Activated T-cell treated with anti-CD3 and anti-CD28 coated beads for 24 hours (primary cell): ENCODE measurements at regions not wholly inside any gene's neighbourhood (a gene's known extent, or its start where the extent isn't known, plus 50 kb on each side); places are given as distances from the start of the nearest gene placed in this dataset.
"Not testable (repeated sequence)": the region's sequence is repeated elsewhere in the genome, so short reads cannot be mapped to it uniquely, and the experiment has no call there.

ENCODE experiments used
- DNase-seq: peaks from one replicate; pipeline ENCODE4 v3.0.0-alpha.2; 2020; ENCODE audit warnings: low read depth

DNA sequence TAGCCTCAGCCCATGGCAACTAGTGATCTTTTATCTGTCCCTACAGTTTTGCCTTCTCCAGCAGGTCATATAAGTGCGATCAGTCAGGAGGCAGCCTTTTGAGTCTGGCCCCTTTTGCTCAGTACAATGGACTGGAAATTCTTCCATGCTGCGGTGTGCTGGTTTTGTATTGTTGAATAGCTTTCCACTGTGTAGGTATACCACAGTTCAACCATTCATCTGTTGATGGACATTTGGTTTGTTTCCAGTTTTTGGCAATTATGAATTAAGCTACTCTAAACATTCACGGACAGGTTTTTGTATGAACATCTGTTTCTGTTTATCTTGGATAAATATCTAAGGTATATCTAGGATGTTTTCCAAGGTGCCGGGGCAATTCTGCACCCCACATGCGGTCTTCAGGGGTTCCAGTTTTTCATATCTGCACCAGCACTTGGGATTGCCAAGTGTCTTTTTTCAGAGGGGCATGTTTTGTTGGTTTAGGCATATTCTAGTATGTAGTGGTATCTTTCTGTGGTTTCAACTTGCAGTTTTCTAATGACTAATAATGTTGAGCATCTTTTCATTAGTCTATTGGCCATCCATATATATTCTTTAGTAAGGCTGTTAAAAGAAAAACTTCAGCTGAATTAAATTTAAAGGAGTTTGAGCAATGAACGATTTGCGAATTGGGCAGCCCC lies 141.0 kb downstream of the TFAP2C start:
- DNase-seq, result no peak

DNA sequence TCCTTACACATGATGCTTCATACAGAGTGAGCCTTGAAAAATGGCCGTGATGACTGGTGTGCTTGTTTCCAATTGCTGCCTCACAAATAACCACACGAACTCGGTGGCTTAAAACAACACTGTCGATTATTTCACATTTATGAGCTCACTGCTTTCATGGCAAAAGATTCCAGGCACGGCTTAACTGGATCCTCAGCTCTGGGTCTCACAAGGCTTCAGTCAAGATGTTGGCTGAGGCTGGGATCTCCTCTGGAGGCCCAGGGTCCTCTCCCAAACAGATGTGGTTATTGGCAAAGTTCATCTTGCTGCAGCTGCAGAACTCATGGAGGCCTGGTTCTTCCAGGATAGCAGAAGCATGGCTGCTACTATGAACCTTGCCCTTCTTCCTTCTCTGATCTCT lies 144.6 kb downstream of the TFAP2C start:
- DNase-seq, result no peak

DNA sequence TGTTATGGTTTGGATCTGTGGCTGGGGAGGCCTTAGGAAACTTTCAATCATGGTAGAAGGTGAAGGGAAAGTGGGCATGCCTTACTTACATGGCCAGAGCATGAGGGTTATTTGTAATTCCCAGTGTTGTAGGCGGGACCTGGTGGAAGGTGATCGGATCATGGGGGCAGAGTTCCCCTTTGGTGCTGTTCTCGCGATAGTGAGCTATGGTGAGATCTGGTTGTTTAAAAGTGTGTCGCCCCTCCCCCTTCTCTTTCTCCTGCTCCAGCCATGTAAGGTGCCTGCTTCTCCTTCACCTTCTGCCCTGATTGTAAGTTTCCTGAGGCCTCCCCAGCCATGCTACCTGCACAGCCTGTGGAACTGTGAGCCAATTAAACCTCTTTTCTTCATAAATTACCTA lies 145.8 kb downstream of the TFAP2C start:
- DNase-seq, result no peak

DNA sequence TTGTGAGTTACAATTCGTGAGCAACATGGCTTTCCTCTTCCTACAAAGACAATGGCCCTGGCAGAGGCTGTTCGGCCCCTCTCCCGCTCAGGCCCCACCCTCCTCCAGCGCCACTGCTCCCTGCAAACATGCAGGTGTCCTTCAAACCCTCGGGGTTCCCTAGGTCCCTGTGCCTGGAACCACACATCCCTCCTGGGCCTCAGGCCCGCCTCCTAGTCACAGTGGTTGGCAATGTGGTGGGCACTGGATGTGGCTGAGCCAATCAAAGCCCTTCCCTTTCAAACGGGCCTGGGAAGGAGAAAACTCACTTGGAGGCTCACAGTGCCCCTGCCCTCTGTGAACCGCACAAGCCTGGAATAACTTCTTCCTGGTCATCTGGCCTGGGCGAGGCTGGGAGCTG lies 147.2 kb downstream of the TFAP2C start:
- DNase-seq, result no peak

DNA sequence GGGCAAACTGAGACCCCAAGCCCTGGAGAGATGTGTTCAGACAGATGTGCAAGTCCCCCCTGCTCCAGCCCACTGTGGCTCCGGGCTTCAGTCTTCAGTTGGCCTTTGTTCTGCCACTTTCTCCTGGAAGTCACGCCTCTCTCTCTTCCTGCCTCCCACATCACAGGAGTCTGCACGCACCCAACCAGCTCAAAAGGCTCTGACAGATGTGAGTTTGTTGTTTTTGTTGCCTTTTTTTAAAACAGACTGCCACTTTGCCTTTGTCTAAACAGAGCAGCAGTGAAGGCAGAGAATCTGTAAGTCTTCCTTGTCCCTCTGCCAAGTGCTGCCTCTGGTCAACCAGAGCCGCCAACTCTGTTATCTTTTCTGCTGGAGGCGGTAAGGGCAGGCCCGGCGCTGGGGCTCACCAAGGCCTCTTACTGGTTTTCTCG lies 149.7 kb downstream of the TFAP2C start:
- DNase-seq, result no peak

DNA sequence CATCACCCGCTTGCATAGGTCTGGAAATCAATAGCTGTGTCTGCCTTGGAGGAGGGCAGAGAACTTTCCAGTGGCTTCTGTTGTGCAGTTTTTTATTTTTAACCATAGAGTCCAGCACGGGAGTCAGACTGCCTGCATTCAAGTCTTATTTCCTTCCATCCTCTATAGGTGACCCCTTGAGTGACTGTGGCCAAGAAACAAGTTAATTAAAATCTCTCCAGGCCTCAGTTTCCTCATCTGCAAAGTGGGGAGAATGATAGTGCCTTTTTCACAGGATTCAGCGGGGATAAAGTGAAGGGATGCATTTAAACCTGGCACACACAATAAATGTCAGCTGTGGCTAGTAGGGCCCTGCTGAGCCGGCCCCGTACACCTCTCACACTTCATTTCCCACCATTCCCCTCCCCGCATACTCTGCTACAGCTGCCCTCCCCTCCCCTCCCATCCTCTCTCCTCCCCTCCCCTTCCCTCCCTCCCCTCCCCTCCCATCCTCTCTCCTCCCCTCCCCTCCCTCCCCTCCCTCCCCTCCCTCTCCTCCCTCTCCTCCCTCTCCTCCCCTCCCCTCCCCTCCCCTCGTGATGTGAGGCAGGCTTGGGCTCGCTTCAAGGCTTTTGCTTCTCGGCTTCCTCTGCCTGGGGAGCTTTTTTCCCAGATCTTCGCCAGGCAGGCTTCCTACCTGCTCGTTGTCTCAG lies 150.5 kb downstream of the TFAP2C start:
- no peak for DNase-seq

DNA sequence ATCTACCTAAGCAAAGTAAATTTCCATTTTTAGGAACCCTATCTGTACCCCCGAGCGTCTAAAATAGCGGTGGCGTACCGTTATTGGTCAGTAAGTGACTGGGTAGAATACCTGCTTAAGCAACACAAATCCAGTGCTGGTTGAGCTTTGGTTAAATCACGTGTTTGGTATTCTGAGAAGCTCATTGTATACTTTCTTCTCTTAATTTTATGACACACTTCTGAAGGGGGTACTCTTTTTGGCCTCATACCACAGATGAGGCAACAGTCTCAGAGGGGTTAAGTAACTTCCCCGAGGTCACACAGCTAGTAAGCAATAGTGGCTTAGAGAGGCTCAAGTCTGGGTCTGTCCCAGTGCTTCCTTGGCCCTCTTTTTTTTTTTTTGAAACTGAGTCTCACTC lies 151.2 kb downstream of the TFAP2C start:
- no peak for DNase-seq

DNA sequence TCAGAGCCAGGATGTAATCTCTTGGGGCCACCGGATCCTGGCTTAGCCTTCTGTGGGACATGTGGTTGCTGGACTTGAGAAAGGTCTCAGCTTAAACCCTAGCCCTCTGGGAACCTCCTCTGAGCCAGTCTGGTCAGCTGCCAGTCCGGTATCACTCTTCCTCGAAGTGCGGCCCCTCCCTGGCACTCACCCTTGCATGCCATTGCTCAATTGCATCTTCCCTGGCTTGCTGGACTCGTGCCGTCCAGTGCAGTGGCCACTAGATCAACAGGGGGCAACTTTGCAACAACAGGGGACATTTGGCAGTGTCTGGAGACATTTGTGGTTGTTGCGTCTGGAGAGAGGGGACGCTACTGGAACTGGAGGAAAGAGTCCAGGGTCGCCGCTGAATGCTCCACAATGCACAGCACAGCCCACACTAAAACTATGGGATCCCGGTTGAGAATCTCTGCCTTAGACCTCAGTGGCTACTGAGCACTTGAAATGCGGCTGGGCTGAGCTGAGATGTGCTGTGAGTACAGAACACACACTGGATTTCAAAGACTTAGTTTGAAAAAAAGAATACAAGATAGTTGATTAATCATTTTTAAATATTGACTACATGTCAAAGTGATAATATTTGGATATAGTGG lies 152.1 kb downstream of the TFAP2C start:
- no peak for DNase-seq

DNA sequence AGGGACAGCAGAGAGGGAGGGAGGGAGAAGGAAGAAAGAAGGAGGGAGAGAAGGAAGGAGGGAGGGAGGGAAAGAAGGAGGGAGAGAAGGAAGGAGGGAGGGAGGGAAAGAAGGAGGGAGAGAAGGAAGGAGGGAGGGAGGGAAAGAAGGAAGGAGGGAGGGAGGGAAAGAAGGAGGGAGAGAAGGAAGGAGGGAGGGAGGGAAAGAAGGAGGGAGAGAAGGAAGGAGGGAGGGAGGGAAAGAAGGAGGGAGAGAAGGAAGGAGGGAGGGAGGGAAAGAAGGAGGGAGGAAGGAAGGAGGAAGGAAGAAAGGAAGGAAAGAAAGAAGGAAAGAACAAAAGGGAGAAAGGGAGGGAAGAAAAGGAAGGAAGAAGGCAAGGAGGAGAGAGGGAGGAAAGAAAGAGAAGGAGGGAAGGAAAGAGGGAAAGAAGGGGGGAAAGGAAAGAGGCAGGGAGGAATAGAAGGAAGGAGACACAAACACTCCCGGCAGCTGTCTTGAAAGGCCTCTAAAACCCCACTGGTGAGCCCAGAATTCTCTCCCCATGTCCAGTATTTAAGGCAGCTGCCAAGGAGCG lies 153.0 kb downstream of the TFAP2C start:
- not testable (repeated sequence) for DNase-seq

DNA sequence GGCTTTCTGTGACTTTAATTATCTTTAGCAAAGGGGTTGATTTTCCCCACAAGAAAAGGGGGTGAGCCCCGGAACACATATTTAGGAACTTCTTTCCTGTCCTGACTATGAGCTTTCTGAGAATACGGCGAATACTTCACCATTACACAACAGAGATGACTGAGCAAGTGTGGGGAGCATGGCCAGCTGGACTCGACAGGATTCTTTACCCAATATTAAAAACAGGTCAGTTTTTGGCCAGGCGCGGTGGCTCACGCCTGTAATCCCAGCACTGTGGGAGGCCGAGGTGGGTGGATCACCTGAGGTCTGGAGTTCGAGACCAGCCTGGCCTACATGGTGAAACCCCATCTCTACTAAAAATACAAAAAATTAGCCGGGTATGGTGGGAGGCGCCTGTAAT lies 153.7 kb downstream of the TFAP2C start:
- DNase-seq, result not testable (repeated sequence)

DNA sequence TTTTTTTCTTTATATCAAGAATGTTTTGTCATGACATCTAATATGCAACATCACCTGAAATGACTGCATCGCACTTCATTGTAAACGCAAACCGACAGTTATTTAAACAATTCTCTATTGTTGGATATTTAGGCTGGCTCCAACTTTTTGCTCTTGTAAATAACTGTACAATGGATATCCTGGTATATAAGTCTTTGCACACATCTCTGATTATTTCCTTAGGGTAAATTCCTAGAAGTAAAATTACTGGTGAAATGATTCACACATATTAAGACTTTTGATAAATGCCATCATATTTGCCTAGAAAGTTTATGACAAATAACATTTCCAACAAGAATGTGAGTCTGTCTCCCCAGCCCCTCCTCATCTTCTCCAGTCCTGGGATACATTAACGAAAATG lies 154.7 kb downstream of the TFAP2C start:
- no peak for DNase-seq

DNA sequence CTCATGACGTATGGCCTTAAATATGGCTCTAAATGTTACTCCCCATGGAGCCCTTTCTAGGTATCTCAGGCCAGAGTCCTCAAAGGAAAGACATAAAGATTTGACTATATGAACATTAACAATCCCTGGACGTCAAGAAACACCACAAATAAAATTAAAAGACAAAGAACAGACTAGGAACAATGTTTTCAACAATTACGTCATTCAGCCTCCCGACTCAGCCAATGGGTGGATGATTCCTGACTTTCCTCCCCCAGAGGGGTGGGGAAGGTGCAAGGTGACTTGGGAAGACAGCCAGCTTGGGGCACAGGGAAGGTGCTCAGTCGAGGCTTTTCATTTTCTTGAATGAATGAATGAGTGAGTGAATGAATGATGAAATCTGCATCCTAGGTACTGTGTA lies 157.4 kb downstream of the TFAP2C start:
- no peak for DNase-seq

DNA sequence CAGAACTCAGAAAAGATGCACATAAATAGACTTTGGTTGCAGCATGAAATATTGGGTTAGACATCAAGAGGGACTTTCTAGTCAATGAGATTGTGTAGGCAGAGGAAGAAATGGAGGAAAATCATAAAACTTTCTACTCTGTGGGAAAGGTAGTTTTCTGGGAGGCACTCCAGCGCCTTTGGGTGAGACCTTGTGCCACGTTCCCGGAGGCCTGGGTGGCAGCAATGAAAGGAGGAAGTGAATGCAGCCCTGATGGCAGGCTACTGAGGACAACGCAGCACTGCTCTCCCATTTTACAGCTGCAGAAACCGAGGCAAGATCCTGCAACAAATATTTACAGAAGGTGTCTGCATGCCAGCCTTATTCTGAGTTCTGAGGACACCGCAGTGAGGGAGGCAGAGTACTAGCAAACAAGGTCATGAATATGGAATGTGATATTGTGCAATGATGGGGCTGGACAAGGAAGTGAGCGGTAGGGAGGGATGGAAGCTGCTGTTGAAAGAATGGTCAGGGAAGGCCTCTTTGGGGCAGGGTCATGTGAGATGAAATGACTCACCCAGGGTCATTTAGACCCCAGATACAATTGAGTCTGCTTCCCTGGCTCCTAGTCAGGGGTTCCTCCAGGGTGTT lies 159.1 kb downstream of the TFAP2C start:
- DNase-seq, result no peak

DNA sequence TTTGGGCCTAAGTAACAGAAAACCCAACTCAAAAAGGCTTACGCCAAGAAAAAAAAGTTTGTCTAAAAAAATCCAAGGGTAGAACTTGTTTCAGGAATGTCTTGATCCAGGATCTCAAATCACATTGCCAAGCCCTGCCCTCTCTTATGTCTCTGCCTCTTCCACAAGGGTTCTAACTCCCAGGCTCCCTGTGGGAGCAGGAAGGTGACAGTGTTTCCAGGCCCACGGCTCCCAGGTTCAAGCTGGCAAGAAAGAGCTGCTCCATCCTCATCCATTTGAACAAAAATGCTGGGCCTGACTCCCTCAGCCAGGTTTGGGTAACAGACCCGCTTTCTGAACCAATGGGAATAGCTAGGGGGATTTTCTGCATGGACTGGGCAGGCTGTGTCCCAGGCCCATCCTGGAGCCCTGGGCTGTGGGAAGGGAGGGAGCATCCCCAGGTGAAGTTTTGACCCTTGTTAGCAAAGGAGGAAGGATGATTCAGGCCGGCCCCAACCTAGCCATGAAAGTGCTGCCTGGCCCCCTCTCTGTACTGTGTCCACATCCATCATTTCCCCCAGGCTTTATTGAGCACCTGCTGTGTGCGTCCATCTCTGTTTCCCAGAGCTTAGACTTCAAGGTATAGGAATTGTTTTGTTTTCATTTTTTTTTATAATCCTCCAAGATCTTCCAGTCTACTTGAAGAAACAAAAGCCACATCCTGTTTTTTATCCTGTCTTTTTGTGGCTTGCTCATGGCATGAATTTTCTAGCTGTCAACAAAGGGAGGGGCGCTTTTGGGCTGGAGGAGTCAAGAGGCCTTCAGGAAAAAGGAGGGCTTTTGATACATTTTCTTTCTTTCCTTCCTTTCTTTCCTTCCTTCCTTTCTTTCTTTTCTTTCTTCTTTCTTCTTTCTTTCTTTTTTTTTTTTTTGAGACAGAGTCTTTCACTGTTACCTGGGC lies 159.8 kb downstream of the TFAP2C start:
- DNase-seq, result no peak

DNA sequence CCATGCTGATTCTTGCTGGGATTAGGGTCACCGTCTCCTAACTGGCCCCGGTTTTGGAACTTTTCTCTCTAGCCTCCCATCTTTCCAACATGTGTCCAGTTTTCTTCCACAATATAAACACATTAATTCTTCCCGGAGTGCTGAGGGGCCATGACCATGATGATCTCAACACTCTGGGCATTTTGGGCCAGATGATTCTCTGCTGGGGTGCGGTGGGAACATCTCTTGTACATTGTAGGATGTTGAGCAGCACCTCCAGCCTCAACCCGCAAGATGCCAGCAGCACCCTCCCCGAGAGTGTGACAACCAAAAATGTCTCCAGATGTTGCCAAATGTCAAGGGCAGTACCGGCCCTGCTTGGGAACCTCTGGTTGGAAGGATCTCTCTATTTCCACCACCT lies 164.8 kb downstream of the TFAP2C start:
- DNase-seq, result no peak

DNA sequence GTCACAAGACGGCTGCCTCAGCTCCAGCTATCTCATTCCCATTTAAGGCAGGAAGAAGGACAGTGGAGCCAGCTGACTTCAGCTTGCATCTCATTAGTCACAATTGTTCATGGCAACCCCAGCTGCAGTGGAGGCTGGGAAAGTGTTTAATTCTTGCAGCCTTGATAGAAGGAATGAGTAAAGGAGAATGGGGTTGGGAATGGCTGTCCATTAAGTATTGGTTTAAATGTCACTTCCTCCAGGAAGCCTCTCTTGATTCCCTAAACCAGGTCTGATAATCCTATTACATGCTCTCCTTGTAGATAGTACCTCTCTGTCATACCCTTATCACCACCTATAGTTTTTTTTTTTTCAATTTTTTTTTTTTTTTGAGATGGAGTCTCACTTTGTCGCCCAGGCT lies 166.4 kb downstream of the TFAP2C start:
- DNase-seq, result no peak

DNA sequence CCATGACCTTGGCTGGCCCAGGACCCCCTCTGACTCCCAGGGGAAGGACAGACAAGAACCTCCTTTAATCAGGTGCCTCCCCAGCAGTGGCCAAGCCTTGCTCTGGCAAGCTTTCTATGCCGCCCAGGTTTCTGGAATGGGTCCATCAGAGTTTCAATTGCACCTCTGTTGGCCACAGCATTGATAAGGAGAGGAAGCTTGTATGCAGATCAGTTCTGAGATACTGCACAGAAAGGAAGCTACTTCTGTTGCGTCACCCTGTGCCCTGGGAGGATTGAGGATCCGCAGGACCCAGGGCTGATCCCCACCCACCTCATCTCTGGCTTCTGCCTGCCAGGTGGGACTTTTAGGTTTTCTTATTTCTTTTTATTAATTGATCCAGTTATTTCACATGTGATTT lies 167.2 kb downstream of the TFAP2C start:
- DNase-seq, result no peak

DNA sequence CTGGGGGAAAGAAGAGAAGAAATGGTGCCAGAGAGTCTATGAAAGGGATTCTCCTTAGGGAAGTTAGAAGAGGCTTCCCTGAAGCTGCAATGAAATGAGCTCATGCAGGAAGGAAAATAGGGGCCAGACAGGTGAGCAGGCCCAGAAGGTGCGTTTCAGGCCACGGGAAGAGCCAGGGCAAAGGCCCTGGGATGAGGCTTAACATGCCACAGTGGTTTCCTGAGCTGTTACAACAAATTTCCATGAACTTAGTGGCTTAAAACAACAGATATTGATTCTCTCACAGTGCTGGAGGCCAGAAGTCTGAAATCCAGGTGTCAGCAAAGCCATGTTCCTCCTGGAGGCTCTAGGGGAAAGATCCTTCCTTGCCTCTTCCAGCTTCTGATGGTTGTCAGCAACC lies 167.9 kb downstream of the TFAP2C start:
- DNase-seq, result no peak

DNA sequence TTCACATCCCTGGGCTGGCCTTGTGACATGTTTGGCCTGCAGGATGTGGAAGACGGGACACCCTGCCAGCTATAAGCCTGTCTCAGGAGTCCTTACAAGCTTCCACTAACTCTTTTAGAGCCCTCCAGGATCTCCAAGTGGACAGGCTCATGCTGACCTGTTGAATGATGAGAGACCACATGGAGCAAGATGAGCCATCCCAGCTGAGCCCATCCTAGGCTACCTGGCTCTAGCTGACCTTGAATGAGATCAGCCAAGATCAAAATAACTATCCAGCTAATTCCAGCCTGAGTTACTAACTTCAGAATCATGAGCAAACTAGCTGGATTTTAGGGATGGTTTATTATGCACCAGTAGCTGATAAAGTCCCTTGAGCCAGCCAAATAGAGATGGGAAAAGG lies 169.5 kb downstream of the TFAP2C start:
- DNase-seq, result no peak

DNA sequence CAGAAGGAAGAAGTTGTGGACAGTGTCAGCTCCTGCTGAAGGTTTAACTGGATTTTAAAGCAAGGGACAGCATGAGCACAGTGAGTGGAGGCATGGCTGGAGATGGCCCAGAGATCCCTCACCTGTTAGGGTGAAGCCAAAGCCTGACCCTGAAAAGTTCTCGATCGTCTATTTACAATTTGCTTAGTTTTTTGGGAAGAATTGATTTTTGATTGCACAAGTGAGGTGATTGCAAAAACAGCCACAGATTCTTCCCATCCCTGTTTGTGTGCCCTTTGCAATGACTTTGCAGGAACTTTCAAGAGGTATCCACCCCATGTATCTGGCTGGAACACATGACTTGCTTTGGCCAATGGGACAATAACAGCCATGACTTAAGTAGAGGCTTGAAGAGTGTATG lies 170.1 kb downstream of the TFAP2C start:
- DNase-seq, result no peak

DNA sequence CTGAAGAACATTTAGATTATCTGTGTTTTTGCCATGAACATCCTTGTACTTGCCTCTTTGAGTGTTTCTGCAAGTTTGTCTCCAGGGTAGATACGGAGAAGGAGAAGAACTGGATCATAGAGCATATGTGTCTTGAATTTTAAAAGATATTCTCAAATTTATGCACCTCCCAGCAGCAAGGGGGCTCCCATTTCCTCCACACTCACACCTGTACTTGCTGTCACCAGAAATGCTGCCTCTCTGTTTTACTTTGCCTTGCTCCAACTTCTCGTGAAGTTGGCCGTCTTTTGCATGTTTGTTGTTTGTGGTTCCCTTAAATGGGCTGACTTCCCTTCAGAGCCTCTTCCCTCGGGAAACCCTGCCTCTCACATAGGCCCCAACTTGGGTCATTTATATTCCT lies 171.0 kb downstream of the TFAP2C start:
- DNase-seq, result no peak
